C4-2B (cell line): ENCODE measurements at regions not wholly inside any gene's neighbourhood (a gene's known extent, or its start where the extent isn't known, plus 50 kb on each side); places are given as distances from the start of the nearest gene placed in this dataset.

Source experiments
- CTCF ChIP-seq: fragments of 450-650 bp; conservative IDR thresholded peaks from 2 replicates; pipeline ENCODE4 v1.5.1; 2017; ENCODE audit warnings: mild to moderate bottlenecking
- ZFX ChIP-seq: fragments of 450-650 bp; IDR thresholded peaks from 2 replicates; pipeline ENCODE4 v1.6.1; 2017

GRCh38 chr5:34490506-34491250 is 165.4 kb upstream of the RAI14 start:
- TF ChIP-seq CTCF: no peak
- TF ChIP-seq ZFX: no peak
